KBM-7 (cell line): ENCODE measurements at regions not wholly inside any gene's neighbourhood (a gene's known extent, or its start where the extent isn't known, plus 50 kb on each side); places are given as distances from the start of the nearest gene placed in this dataset.
"Not testable (repeated sequence)": the region's sequence is repeated elsewhere in the genome, so short reads cannot be mapped to it uniquely, and the experiment has no call there.

Experiments used
- DNase-seq: peaks from one replicate; pipeline ENCODE4 v3.0.0-alpha.2; 2015
- in situ Hi-C: fragments of 300-500 bp; cut with MboI; formaldehyde crosslinking; loops from 2 replicates; pipeline ENCODE4 v1.14.3; 2020; ENCODE audit warnings: low sequenced_read_pairs, low pct_unique_long_range_greater_than_20kb, mixed read lengths

DNA sequence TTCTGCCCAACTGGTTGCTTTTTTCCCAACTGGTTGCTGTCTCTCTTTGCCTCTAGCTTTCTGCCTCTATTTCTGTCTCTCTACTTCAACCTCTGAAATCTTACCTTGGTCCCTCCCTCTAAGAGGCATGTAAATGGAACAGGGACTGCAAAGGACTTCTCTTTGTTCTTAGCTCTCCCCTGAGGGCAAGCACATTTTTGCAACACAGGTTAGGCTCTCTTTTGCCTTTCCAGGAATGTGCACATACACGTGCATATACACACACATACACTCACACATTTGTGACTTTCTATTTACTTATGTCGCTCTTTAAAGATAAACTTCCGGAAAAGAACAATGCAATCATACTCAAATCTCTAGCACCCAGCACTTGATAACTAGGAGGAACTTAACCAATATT is 262.6 kb upstream of the DDX18 start:
- in situ Hi-C loops: no loop called here
- no peak for DNase-seq

DNA sequence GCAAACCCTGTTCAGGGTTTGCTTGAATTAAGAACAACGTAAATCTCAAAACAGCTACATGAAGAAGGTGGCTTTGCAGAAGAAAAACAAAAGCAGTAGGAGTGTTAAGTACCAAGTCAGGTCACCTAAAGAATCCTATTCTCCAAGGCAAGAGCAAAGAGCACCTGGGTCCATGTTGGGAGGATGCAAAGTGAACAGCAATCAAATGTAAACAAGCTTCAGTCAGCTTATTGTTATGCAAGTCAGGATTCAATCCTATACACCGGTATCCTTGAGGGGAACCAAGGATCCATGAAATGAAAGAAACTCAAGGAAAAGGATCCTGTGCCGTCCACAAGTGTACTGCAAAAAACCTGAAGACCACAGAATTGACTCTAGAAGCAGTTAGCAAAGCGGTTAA is 261.0 kb upstream of the DDX18 start:
- in situ Hi-C loops: no loop called here
- no peak for DNase-seq

DNA sequence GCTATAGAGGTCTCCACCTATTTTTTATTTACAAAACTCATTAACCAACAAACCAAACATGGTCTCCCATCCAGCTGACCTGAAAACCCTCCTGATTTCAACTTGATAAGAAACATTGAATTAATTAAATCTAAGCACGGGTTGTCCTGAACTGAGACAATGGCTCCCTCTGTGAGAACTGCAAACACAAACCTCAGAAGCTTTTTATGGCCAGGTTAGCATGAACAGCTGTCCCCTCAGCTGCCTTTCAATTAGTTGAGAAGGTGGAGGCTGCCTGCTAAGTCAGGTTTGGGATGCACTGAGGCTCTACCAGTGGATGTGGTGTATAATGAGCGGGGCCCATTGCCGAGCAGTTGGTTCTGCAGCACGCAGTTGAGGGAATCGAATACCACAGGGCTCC is 258.5 kb upstream of the DDX18 start:
- no peak for DNase-seq
- in situ Hi-C loops: no loop called here

GRCh38 chr2:117557626-117558025 is 256.9 kb upstream of the DDX18 start:
- peak; percentile 2 for DNase-seq
- in situ Hi-C loops: no loop called here

GRCh38 chr2:117562654-117563053 is 251.8 kb upstream of the DDX18 start:
- in situ Hi-C loops: no loop called here
- no peak for DNase-seq

GRCh38 chr2:117571590-117572349 is 242.7 kb upstream of the DDX18 start:
- no peak for DNase-seq
- in situ Hi-C loops: no loop called here

DNA sequence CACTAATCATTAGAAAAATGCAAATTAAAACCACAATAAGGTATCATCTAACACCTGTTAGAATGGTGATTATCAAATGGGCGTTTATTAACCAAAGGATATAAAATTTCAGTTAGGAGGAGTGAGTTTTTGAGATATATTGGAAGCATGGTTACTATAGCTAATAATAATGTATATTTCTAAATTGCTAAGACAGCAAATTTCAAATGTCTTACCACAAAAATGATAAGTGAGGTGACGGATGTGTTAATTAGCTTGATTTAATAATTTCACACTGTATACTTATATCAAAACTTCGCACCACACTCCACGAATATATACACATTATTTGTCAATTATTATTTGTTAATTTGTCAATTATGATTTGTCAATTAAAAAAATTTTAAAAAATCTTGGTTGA is 227.2 kb upstream of the DDX18 start:
- no peak for DNase-seq
- in situ Hi-C loops: no loop called here

DNA sequence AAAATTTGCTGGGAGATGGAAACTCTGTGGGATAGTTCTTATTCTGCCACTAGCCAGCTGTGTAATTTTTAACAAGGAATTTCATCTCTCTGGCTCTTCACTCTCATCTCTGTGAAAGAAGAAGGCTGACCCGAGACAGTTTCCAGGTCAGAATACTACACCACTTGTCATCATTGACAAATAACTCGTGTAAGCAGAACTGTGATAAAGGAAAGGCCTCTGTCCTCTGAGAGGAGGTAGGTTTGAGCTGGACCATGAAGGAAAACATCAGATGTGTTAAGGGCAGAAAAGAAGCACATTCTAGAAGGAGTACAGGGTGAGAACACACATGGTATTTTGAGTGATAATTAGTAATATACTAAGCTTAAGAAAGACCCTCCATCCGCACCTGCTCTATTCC is 211.4 kb upstream of the DDX18 start:
- no peak for DNase-seq
- in situ Hi-C loops: no loop called here

GRCh38 chr2:117603567-117603966 is 210.9 kb upstream of the DDX18 start:
- DNase-seq: no peak
- in situ Hi-C loops: no loop called here

DNA sequence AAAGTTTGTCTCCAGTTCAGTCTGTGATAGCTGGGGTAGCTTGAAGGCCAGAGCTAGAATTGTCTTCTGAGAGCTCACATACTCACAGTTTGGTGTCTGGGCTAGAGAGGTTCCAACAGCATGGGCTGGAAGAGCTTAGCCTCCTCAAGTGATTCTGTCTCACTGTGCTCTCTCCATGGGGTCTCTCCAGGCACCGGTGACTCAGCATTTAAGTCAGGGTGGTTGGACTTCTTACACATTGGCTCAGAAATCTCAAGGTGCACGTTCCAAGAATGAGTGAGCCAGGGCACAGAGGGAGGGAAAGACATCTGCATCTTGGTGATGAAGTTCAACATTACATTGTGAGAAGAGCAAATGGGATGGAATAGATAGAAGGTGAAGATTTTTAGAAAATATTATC is 207.3 kb upstream of the DDX18 start:
- in situ Hi-C loops: no loop called here
- DNase-seq: no peak

GRCh38 chr2:117613101-117613500 is 201.4 kb upstream of the DDX18 start:
- in situ Hi-C loops: no loop called here
- DNase-seq: no peak

DNA sequence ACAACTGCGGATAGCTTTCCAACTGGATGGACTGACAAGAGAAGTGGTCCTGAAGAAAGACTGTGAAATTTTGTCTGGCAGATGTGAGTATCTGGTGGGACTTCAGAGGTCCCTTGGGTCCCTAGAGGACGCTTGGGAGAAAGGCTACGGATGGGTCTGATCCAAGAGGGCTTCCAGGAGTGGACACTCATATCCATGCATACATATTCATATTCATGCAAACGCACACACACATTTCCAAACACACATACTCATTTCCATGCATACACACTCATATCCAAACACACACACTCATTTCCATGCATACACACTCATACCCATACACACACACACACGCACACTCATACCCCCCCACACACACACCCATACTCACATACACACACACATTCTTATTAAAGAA is 200.2 kb upstream of the DDX18 start:
- DNase-seq: no peak
- in situ Hi-C loops: no loop called here

GRCh38 chr2:117614823-117615534 is 199.5 kb upstream of the DDX18 start:
- in situ Hi-C loops: no loop called here

GRCh38 chr2:117618607-117619006 is 195.9 kb upstream of the DDX18 start:
- no peak for DNase-seq
- in situ Hi-C loops: no loop called here

More at GRCh38 chr2:117614823-117615534, 199.5 kb upstream of the DDX18 start:
- DNase-seq: no peak

DNA sequence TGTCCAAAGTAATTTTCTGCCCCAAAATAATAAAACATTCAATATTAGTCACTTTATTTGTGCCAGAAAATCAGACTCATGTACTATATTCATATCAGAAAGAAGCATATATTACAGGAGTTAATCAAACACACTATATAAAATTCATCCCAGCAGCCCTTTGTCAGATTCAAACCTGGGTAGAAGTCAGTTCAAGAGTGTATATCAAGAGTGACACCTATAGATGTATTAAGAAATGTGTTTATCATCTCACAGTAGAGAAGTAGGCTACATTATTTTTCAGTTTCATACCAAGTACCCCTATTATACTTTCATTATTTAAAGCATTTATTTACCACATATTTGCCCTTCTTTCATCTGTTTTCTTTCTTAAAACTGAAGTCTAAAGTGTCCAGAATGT is 193.2 kb upstream of the DDX18 start:
- no peak for DNase-seq
- in situ Hi-C loops: no loop called here

DNA sequence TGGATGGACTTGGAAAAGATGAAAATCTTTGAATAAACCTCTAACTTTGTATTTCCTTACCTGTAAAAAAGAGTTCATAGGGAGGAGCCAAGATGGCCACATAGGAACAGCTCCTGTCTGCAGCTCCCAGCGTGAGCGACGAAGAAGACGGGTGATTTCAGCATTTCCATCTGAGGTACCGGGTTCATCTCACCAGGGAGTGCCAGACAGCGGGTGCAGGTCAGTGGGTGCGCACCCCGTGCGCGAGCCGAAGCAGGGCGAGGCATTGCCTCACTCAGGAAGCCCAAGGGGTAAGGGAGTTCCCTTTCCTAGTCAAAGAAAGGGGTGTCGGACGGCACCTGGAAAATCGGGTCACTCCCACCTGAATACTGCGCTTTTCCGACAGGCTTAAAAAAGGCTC is 191.3 kb upstream of the DDX18 start:
- in situ Hi-C loops, DNase-seq: not testable (repeated sequence)

DNA sequence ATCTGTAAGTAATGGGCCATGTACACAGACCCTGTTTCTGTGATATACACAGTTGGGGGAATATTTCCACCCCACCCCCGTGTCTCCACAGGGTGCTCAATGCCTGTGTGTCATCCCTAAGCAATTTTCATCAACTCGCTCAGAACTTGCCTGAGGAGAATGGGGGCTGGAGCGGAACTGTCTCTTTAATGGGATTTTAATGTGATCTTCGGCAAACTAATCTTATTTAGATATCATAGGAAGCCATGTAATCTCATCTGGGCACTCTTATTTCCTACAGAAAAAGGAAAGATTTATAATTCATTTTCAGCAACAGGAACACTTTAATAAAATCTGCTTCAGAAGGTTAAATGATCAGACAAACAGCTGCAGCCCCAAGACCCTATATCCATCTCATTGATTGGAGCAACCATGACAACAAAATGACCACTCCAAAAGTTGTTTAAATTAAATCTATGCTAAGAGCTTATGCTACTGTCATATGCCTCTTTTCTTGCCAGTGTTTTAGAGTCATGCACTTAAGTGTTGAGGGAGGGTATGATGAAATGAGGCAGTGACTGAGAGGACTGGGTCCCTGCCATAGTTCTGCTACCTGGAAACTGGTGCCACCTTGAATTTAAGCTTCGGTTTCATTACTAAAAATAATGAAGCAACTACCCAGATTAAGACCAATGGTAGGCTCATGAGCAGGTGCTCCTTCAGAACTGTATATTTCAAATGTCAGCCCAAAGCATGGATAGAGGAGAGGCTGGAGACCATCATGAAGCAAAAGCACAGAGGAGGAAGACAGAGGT is 183.1 kb upstream of the DDX18 start:
- DNase-seq: no peak
- in situ Hi-C loops: no loop called here

DNA sequence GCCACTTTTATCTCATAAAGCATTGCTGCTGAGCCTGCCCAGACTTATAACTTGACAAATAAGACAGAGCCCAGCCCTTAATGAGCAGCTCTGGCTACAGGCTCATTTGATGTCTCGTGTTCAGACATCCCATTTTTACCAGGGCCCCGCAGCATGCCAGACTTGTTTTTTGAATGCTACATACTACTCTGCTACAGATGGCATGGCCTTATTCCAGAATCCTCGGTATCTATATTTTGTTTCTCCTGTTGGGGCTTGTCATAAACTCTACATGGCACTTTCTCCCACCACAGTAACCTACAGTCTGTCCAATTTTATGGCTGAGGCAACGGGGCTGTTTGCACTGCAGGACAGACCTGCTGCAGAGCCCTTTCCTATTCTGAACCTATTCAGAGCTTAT is 179.0 kb upstream of the DDX18 start:
- no peak for DNase-seq
- in situ Hi-C loops: no loop called here

GRCh38 chr2:117639401-117639800 is 175.1 kb upstream of the DDX18 start:
- DNase-seq: no peak
- in situ Hi-C loops: no loop called here

GRCh38 chr2:117644403-117644802 is 170.1 kb upstream of the DDX18 start:
- DNase-seq: no peak
- in situ Hi-C loops: no loop called here
